Pancreas (tissue), 10 donors: ENCODE measurements at regions not wholly inside any gene's neighbourhood (a gene's known extent, or its start where the extent isn't known, plus 50 kb on each side); places are given as distances from the start of the nearest gene placed in this dataset.
"Not testable (repeated sequence)": the region's sequence is repeated elsewhere in the genome, so short reads cannot be mapped to it uniquely, and the experiment has no call there.

ENCODE experiments used
- ATAC-seq, 4 donors: fragments of 200-7000 bp; cut with Tn5 transposase; one replicate each; pipeline versions ENCODE4 v1.8.0 to v1.9.1; 2020; ENCODE audit warnings: mild to moderate bottlenecking in 4 of 4, moderate library complexity in 4 of 4
- DNase-seq, 6 donors: peaks; one replicate each; pipeline ENCODE4 v3.0.0-alpha.2; 2020
- FAIRE-seq: peaks from 2 replicates; lab custom pipeline; 2012; peaks lifted over from hg19 to GRCh38; lab: Jason Lieb, UNC
- H3K27ac ChIP-seq, 4 donors: fragments of 200-600 bp; sonication (generic); 1 replicate in 3 of 4; 2 replicates in 1 of 4; pipeline versions ENCODE4 v1.5.0 to v1.8.0; 2020
- H3K27me3 ChIP-seq, 4 donors: fragments of 200-600 bp; one replicate each; pipeline ENCODE4 v1.8.0; 2021
- H3K36me3 ChIP-seq, 3 donors: fragments of 200-600 bp; sonication (generic) in 1 of 3; one replicate each; pipeline versions ENCODE4 v1.5.0 to v1.8.0; 2020 to 2021
- H3K4me1 ChIP-seq, 3 donors: fragments of 200-600 bp; one replicate each; pipeline ENCODE4 v1.8.0; 2021
- H3K4me3 ChIP-seq, 4 donors: fragments of 200-600 bp; sonication (generic) in 2 of 4; one replicate each; pipeline versions ENCODE4 v1.5.0 to v1.8.0; 2020 to 2021
- H3K9me3 ChIP-seq, 4 donors: fragments of 200-600 bp; one replicate each; pipeline ENCODE4 v1.8.0; 2021
- WGBS, 2 donors: extraction: QIAGEN DNeasy Blood & Tissue Kit; methylation state at CpG; one replicate each; pipeline ENCODE4 v1.1.7; 2013; 5-methylcytosine and 5-hydroxymethylcytosine counted together
- intact Hi-C, 3 donors: fragments of 100-400 bp; cut with DNase I; formaldehyde crosslinking; loops; one replicate each; pipeline versions ENCODE4 v1.11.1 to v1.14.2; 2022
- TF ChIP-seq, protein P1 (sequence below), 4 donors: fragments of 200-600 bp; sonication (generic) in 3 of 4; IDR thresholded peaks; one replicate each; pipeline versions ENCODE4 v1.5.0 to v1.8.0; 2021; ENCODE audit warnings: antibody characterized with exemption in 4 of 4
- donor health status: healthy with polysubstance abuse.
- donor health status: DM: no; HTN: no; CAD: no; lungs with moderate emphysema.
- donor health status: DM: no; HTN: no; CAD: no.
- donor health status: control.
- donor health status: control.
- donor health status: Bipolar disorder and iron deficiency.
- donor health status: DM: yes; HTN: yes; CAD: no.
- donor health status: DM: no; HTN: no; CAD: no.
- donor health status: DM: no; HTN: no; CAD: no.
- donor health status: DM: yes; HTN: yes; CAD: no.

DNA sequence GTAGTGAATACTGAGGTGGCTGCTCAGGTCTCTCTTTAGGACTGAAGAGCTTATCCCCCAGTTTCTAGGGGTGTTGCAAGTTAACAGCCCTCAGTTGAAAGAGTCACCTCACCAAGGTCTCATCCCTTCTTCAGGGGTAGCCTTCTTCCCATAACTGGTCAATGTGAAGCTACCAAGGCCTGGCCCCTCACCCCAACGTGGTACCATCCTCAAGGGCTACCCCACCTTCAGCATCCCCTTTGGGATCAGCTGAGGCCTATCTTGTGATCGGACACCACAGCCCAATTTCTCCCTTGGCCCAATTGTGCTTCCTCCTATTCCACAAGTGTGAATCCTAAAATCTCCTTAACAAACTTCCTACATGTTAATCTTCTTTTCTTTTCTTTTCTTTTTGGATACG is 289.5 kb upstream of the MKLN1 start:
- intact Hi-C loops, result no loop called here
- 79 to 90% methylated on average over 3 of the region's 3 CpGs for WGBS, 2 donors
- no peaks in the 10 kb centered on the region for H3K9me3 ChIP-seq
- peaks cover 0 to 22% (median 16%) of the 10 kb centered on the region in 3 donors for H3K4me1 ChIP-seq
- no peaks in the 10 kb centered on the region for H3K27me3 ChIP-seq
- FAIRE-seq (no peak), DNase-seq (no peak), ATAC-seq (no peak)
- H3K36me3 ChIP-seq, result no peaks in the 10 kb centered on the region
- H3K27ac ChIP-seq, result no peak overlapping the region
- TF ChIP-seq, protein P1, sequence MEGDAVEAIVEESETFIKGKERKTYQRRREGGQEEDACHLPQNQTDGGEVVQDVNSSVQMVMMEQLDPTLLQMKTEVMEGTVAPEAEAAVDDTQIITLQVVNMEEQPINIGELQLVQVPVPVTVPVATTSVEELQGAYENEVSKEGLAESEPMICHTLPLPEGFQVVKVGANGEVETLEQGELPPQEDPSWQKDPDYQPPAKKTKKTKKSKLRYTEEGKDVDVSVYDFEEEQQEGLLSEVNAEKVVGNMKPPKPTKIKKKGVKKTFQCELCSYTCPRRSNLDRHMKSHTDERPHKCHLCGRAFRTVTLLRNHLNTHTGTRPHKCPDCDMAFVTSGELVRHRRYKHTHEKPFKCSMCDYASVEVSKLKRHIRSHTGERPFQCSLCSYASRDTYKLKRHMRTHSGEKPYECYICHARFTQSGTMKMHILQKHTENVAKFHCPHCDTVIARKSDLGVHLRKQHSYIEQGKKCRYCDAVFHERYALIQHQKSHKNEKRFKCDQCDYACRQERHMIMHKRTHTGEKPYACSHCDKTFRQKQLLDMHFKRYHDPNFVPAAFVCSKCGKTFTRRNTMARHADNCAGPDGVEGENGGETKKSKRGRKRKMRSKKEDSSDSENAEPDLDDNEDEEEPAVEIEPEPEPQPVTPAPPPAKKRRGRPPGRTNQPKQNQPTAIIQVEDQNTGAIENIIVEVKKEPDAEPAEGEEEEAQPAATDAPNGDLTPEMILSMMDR (IDR thresholded peaks at IDR 0.05), result no peak
- H3K4me3 ChIP-seq, result no peak overlapping the region

DNA sequence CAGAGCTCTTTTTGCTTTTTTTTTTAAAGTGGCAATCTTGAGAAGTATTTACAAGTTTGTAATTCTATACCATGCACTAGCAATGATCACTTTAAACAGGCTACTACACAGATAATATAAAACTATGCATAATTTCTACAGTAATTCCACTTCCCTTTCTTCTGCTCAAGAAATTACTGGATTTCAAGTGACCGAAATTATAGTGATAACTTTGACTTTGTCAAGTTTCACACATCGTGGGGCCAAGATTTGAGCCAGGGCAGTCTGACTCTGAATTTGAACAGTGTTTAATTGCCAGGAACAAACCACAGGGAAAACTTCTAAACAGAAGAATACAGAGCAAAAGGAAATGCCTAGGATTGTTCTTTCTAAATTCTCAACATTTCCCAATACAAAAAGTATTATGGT is 288.3 kb upstream of the MKLN1 start:
- no peak for ATAC-seq
- intact Hi-C loops, result no loop called here
- 56 to 62% methylated on average over 2 of the region's 2 CpGs for WGBS, 2 donors

DNA sequence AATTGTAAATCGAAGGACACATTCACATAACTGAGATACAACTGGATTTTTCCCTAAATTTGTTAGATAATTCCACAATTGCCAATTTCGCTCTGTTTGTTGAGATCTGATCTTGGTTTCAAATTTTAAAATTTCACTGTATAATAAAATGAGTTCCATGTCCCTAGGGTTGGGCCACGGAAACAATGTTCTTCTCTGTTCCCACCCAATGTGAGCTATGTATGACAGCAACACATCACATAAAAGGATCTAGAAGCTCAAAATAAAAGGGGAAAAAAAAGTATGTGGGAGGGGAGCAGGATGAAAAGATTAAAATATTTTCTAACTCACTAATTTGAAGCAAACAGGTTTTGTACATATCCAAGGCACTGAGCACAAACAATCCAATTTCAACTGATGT is 287.8 kb upstream of the MKLN1 start:
- ATAC-seq, result peak in 2 of 4 donors; percentile 5 to 16
- peak overlapping the region in 1 of 4 donors; percentile 38 for H3K27ac ChIP-seq
- no peaks in the 10 kb centered on the region for H3K36me3 ChIP-seq
- DNase-seq, result no peak
- FAIRE-seq, result no peak
- no peaks in the 10 kb centered on the region for H3K9me3 ChIP-seq
- intact Hi-C loops, result no loop called here
- TF ChIP-seq, protein P1 (IDR thresholded peaks at IDR 0.05), result no peak
- H3K27me3 ChIP-seq, result no peaks in the 10 kb centered on the region
- WGBS, 2 donors, result 78 to 90% methylated on average over 3 of the region's 3 CpGs
- no peak overlapping the region for H3K4me3 ChIP-seq
- peaks cover 0 to 16% (median 16%) of the 10 kb centered on the region in 3 donors for H3K4me1 ChIP-seq

More for the DNA sequence above, 288.3 kb upstream of the MKLN1 start:
- no peak for DNase-seq
- Histone ChIP-seq H3K9me3 (no peaks in the 10 kb centered on the region), H3K4me1 (peaks cover 0 to 21% (median 16%) of the 10 kb centered on the region in 3 donors), H3K27ac (no peak overlapping the region), H3K36me3 (no peaks in the 10 kb centered on the region), H3K27me3 (no peaks in the 10 kb centered on the region), H3K4me3 (no peak overlapping the region)
- TF ChIP-seq, protein P1 (IDR thresholded peaks at IDR 0.05), result no peak
- no peak for FAIRE-seq

DNA sequence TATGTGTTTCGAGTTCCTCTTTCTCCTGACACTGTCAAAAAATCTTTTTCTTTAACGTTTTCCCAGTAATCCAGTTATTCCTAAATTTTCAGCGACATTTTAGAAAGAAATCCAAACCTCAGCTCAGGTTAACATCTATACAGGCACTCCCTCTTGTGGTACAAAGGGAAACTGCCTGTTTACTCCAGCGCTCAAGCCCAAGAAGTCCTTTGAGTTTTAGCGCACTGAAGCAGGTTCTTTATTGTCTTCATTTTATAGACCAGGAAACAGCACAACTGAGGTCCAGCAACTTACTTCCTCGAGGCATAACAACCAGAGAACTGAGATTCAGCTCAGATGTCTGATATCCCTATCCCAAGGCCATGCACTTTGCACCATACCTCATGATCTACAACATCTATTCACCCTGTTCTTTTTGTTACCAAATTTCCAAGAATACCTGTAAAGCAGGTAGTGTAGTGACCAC is 287.2 kb upstream of the MKLN1 start:
- peaks cover 0 to 16% (median 15%) of the 10 kb centered on the region in 3 donors for H3K4me1 ChIP-seq
- ATAC-seq (peak; percentile 74 to 92 (median 90)), FAIRE-seq (peak; percentile 71), DNase-seq (peak in 2 of 6 donors; percentile 38 to 67)
- WGBS, 2 donors, result 1% methylated on average over 6 of the region's 6 CpGs
- TF ChIP-seq, protein P1 (IDR thresholded peaks at IDR 0.05), result peak; percentile 55 to 83 (median 77)
- H3K9me3 ChIP-seq, result no peaks in the 10 kb centered on the region
- peak overlapping the region in 2 of 4 donors; percentile 38 to 47 for H3K27ac ChIP-seq
- H3K4me3 ChIP-seq, result no peak overlapping the region
- no peaks in the 10 kb centered on the region for H3K27me3 ChIP-seq
- intact Hi-C loops, result no loop called here
- H3K36me3 ChIP-seq, result no peaks in the 10 kb centered on the region

DNA sequence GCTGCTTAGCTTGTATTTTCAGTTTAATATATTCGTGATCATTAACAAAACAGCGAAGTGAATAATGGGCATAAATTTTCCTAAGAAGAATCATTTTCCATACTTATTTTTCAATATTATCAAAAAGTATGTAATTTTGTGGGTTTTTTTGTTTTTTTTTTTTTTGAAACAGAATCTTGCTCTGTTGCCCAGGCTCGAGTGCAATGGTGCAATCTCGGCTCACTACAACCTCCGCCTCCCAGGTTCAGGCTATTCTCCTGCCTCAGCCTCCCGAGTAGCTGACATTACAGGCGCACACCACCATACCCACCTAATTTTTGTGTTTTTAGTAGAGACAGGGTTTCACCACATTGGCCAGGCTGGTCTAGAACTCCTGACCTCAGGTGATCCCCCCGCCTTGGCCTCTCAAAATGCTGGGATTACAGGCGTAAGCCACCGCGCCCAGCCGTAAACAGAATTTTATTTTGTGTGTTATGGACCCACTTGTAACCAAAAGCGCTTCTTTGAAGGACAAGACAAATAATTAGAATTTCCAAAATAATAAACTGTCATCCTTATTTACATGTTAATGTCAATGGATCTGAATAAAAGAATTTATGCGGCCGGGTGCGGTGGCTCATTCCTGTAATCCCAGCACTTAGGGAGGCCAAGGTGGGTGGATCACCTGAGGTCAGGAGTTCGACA is 286.5 kb upstream of the MKLN1 start:
- H3K36me3 ChIP-seq, H3K4me3 ChIP-seq, FAIRE-seq, intact Hi-C loops, ATAC-seq, H3K9me3 ChIP-seq, H3K27me3 ChIP-seq: not testable (repeated sequence)
- DNase-seq, result peak in 1 of 6 donors; percentile 9
- peak overlapping the region in 1 of 4 donors; percentile 47 for H3K27ac ChIP-seq
- 92 to 97% methylated on average over 17 of the region's 17 CpGs for WGBS, 2 donors
- peaks cover 0 to 16% (median 15%) of the 10 kb centered on the region in 3 donors for H3K4me1 ChIP-seq
